OCI-LY7 (cell line): ENCODE measurements at regions not wholly inside any gene's neighbourhood (a gene's known extent, or its start where the extent isn't known, plus 50 kb on each side); places are given as distances from the start of the nearest gene placed in this dataset.
A peak's percentile ranks its signal among the peaks of the same experiment; 100 is the strongest.

Source experiments
- BruUV-seq: library from RNA; stranded (reverse); fragments of 400-500 nt; replicated peaks from 2 replicates; lab custom pipeline; 2021; lab: Mats Ljungman, UMichigan
- CTCF ChIA-PET: fragments of 300-600 bp; sonication (Branson Sonifier 250); formaldehyde crosslinking; loops from one replicate; lab custom pipeline; 2022; ENCODE audit warnings: antibody characterized with exemption; ENCODE audit not compliant: unreplicated experiment; lab: Charles Lee
- POLR2A ChIA-PET: fragments of 300-600 bp; sonication (Branson Sonifier 250); formaldehyde crosslinking; loops from one replicate; lab custom pipeline; 2022; ENCODE audit warnings: antibody characterized with exemption; lab: Charles Lee
- DNase-seq: peaks from one replicate; pipeline ENCODE4 v3.0.0-alpha.2; 2015; ENCODE audit warnings: low spot score
- H2AFZ ChIP-seq: fragments of 200-600 bp; sonication (generic), shearing (Covaris generic); 2 replicates; pipeline ENCODE4 v1.6.1; 2014; ENCODE audit warnings: mild to moderate bottlenecking, antibody characterized with exemption, low read length, moderate library complexity
- H3K27ac ChIP-seq: fragments of 200-600 bp; sonication (generic); 2 replicates; pipeline ENCODE4 v1.5.1; 2014; ENCODE audit warnings: mixed run types, low read depth, mild to moderate bottlenecking, moderate library complexity, low read length, inconsistent platforms; ENCODE audit not compliant: poor library complexity, severe bottlenecking
- H3K36me3 ChIP-seq: fragments of 200-600 bp; sonication (generic); 2 replicates; pipeline ENCODE4 v1.6.1; 2014; ENCODE audit warnings: mild to moderate bottlenecking, antibody characterized with exemption, low read length, moderate library complexity, mixed read lengths; ENCODE audit not compliant: insufficient read depth
- H3K4me1 ChIP-seq: fragments of 200-600 bp; sonication (generic); 2 replicates; pipeline ENCODE4 v1.5.1; 2014; ENCODE audit warnings: mild to moderate bottlenecking, low read length; ENCODE audit not compliant: insufficient read depth, poor library complexity, severe bottlenecking
- H3K4me2 ChIP-seq: fragments of 200-600 bp; sonication (generic); 2 replicates; pipeline ENCODE4 v1.6.1; 2014; ENCODE audit warnings: mild to moderate bottlenecking, low read length
- H3K4me3 ChIP-seq: fragments of 200-600 bp; sonication (generic); 2 replicates; pipeline ENCODE4 v1.5.1; 2014; ENCODE audit warnings: mild to moderate bottlenecking, low read depth, low read length; ENCODE audit not compliant: poor library complexity, severe bottlenecking
- H3K79me2 ChIP-seq: fragments of 200-600 bp; sonication (generic); 2 replicates; pipeline ENCODE4 v1.6.1; 2016; ENCODE audit warnings: low read depth, mild to moderate bottlenecking, low read length, moderate library complexity, mixed read lengths; ENCODE audit not compliant: insufficient read depth
- H3K9me2 ChIP-seq: fragments of 200-600 bp; sonication (generic); 2 replicates; pipeline ENCODE4 v1.6.1; 2016; ENCODE audit warnings: mild to moderate bottlenecking, low read length, mixed read lengths; ENCODE audit not compliant: insufficient read depth
- H3K9me3 ChIP-seq: fragments of 200-600 bp; sonication (generic); 2 replicates; pipeline ENCODE4 v1.6.1; 2014; ENCODE audit warnings: mild to moderate bottlenecking, mixed run types, low read length, mixed read lengths
- H4K20me1 ChIP-seq: fragments of 200-600 bp; sonication (generic); 2 replicates; pipeline ENCODE4 v1.6.1; 2014; ENCODE audit warnings: mild to moderate bottlenecking, antibody characterized with exemption, low read length, moderate library complexity, mixed read lengths; ENCODE audit not compliant: insufficient read depth
- EZH2phosphoT487 ChIP-seq: fragments of 200-600 bp; sonication (generic); IDR thresholded peaks from 2 replicates; pipeline ENCODE4 v1.6.1; 2018; ENCODE audit warnings: low read depth, borderline replicate concordance, mild to moderate bottlenecking, mixed run types, antibody characterized with exemption, low read length, moderate library complexity, mixed read lengths
- intact Hi-C: fragments of 100-400 bp; cut with micrococcal nuclease; formaldehyde crosslinking; loops from one replicate; pipeline ENCODE4 v1.10.0; 2022; ENCODE audit not compliant: unreplicated experiment
- TF ChIP-seq, protein P1 (sequence below): fragments of 200-600 bp; sonication (generic); conservative IDR thresholded peaks from 2 replicates; pipeline ENCODE4 v1.5.1; 2014; ENCODE audit warnings: mild to moderate bottlenecking, antibody characterized with exemption, low read length, moderate library complexity, mixed read lengths

DNA sequence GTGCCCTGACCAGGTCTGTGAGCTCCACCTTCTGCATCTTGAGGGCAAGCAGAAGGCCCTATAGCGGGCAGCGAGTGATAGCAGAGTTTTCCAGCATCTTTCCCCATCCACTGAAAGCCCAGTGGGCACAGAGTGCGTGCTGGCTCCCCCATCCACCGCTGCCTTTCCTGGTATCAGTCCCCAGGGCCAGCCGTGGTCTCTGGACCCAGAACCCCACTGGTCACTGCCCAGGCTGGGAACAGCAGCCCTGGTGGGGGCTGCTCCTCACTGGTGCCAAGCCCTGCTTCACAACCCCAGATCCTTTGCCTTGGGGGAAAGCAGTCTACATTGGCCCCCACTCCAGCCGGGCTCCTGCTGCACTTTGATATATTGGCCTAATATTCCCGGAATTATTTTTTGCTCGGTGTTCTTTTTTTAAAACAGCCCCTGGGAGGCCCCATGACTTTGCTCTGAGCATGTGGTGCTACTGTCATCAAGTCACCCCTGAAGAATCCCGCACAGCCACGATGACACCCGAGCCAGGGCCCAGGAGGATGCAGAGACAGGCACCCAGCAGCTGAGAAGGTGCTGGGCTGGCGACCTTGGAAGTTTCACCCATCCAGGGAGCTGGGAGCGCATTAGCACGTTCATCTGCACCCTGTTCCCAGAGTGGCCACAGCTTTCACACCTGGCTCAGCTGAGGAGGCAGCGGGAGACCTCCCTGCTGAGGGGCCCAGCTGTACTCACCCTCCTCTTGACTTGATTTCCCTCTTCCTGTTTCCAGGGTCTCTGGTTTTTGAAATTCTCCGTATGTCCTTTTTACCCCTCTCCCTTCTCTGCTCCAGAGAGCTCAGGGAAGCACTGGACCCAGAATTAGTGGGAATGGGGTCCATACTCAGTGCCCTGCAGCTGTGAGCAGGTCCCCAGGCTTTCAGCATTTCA, 56.9 kb downstream of the KLHDC7A start:
- H3K4me2 ChIP-seq, result no peak overlapping the region
- no peak overlapping the region for H3K27ac ChIP-seq
- peaks cover 34% of the 10 kb centered on the region for H3K4me1 ChIP-seq
- BruUV-seq, result no TSS peak
- POLR2A ChIA-PET, result no interaction called here
- no peak overlapping the region for H3K4me3 ChIP-seq
- no peaks in the 10 kb centered on the region for H4K20me1 ChIP-seq
- intact Hi-C loops, result no loop called here
- H3K9me3 ChIP-seq, result no peaks in the 10 kb centered on the region
- DNase-seq, result no peak
- no peak overlapping the region for H2AFZ ChIP-seq
- H3K36me3 ChIP-seq, result no peaks in the 10 kb centered on the region
- H3K79me2 ChIP-seq, result no peaks in the 10 kb centered on the region
- no peaks in the 10 kb centered on the region for H3K9me2 ChIP-seq
- CTCF ChIA-PET, result no interaction called here
- TF ChIP-seq, protein P1, sequence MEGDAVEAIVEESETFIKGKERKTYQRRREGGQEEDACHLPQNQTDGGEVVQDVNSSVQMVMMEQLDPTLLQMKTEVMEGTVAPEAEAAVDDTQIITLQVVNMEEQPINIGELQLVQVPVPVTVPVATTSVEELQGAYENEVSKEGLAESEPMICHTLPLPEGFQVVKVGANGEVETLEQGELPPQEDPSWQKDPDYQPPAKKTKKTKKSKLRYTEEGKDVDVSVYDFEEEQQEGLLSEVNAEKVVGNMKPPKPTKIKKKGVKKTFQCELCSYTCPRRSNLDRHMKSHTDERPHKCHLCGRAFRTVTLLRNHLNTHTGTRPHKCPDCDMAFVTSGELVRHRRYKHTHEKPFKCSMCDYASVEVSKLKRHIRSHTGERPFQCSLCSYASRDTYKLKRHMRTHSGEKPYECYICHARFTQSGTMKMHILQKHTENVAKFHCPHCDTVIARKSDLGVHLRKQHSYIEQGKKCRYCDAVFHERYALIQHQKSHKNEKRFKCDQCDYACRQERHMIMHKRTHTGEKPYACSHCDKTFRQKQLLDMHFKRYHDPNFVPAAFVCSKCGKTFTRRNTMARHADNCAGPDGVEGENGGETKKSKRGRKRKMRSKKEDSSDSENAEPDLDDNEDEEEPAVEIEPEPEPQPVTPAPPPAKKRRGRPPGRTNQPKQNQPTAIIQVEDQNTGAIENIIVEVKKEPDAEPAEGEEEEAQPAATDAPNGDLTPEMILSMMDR, result no peak
- no peak for TF ChIP-seq EZH2phosphoT487

DNA sequence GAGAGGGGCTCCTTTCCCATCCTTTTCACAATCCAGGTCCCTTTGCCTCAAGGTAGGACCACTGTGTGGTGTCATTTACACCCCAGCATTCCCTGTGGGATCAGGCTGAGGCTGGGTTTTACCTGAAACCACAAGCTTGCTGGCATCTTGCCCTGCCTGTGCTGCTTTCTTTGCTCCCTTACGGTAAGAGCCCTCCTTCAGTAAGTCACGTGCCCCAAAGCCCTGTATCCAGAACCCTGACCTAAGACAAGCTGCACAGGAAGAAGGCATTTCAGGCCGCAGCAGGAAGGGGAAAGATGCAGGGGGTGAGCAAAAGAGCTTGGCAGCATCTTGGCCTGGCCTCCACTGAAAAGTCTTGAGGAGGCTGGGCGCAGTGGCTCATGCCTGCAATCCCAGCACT, 58.4 kb downstream of the KLHDC7A start:
- BruUV-seq, result no TSS peak
- H3K4me2 ChIP-seq, result no peak overlapping the region
- ChIA-PET POLR2A (interaction anchor here (0.6 kb wide), 1 partner anchor 11 kb away, joined by 3 read pairs; no protein-coding TSS in a partner anchor), CTCF (no interaction called here)
- TF ChIP-seq, protein P1, result no peak
- TF ChIP-seq EZH2phosphoT487, result no peak
- H2AFZ ChIP-seq, result no peak overlapping the region
- peaks cover 20% of the 10 kb centered on the region for H3K4me1 ChIP-seq
- intact Hi-C loops, result no loop called here
- H4K20me1 ChIP-seq, result no peaks in the 10 kb centered on the region
- no peak overlapping the region for H3K4me3 ChIP-seq
- no peak overlapping the region for H3K27ac ChIP-seq
- peak; percentile 18 for DNase-seq
- H3K79me2 ChIP-seq, result no peaks in the 10 kb centered on the region
- no peaks in the 10 kb centered on the region for H3K36me3 ChIP-seq
- H3K9me2 ChIP-seq, result no peaks in the 10 kb centered on the region
- H3K9me3 ChIP-seq, result no peaks in the 10 kb centered on the region
